ENCODE measurements at regions not wholly inside any gene's neighbourhood (a gene's known extent, or its start where the extent isn't known, plus 50 kb on each side); places are given as distances from the start of the nearest gene placed in this dataset.

GRCh38 chr2:169422120-169422519 is 57.2 kb upstream of the BBS5 start:
- no peaks in the 10 kb centered on the region for H3K9me3 ChIP-seq (replicated peaks; ENCODE audit: control insufficient read depth, insufficient read depth, low read length)
- no peaks in the 10 kb centered on the region for H3K9me1 ChIP-seq (replicated peaks; ENCODE audit: control insufficient read depth, extremely low read depth, insufficient read depth, low read length)
- no peaks in the 10 kb centered on the region for H4K20me1 ChIP-seq (replicated peaks; ENCODE audit: control insufficient read depth, extremely low read depth, insufficient read depth, low read length)
- ChIA-PET POLR2A (no interaction called here), CTCF (no interaction called here)
- H3K79me2 ChIP-seq (ENCODE audit: control insufficient read depth, insufficient read depth, low read length), result no peaks in the 10 kb centered on the region
- intact Hi-C loops (cut with micrococcal nuclease) (no loop called here), dilution Hi-C loops (cut with MboI; ENCODE audit: extremely low pct_ligation_motif_present, low sequenced_read_pairs) (no loop called here)
- no peaks in the 10 kb centered on the region for H3K4me1 ChIP-seq (ENCODE audit: control insufficient read depth, extremely low read depth, insufficient read depth, low read length)
- H2AFZ ChIP-seq (ENCODE audit: low read depth, low read length), result no peak overlapping the region
- H3K36me3 ChIP-seq (ENCODE audit: control insufficient read depth in 2 of 2, extremely low read depth in 1 of 2, insufficient read depth in 2 of 2, low read length in 2 of 2), result no peaks in the 10 kb centered on the region
- H3K27me3 ChIP-seq (ENCODE audit: control insufficient read depth in 2 of 2, insufficient read depth in 2 of 2, low read length in 2 of 2), result peaks cover 0 to 2% of the 10 kb centered on the region in 2 experiments
- BruUV-seq (replicated peaks), result no TSS peak
- no peak overlapping the region for H3K4me2 ChIP-seq (ENCODE audit: insufficient read depth, low read length)
- no peak for DNase-seq (ENCODE audit: low read depth, low spot score)
- TF ChIP-seq MAX (IDR thresholded peaks at IDR 0.05; ENCODE audit: insufficient read depth, insufficient read length) (no peak), POLR2A (IDR thresholded peaks at IDR 0.05; ENCODE audit: low read depth, low read length) (no peak), MYC (IDR thresholded peaks at IDR 0.05; ENCODE audit: low read depth, low read length) (no peak), EZH2 (IDR thresholded peaks at IDR 0.05; ENCODE audit: borderline replicate concordance, low read depth, low read length, severe bottlenecking) (no peak), POLR2AphosphoS5 (IDR thresholded peaks at IDR 0.05; ENCODE audit: insufficient read depth, low read depth, low read length) (no peak), FOS (IDR thresholded peaks at IDR 0.05; ENCODE audit: borderline replicate concordance, insufficient read depth, low read length) (no peak), JUN (IDR thresholded peaks at IDR 0.05; ENCODE audit: borderline replicate concordance, insufficient read depth, insufficient read length, low read depth) (no peak), CTCF (IDR thresholded peaks at IDR 0.05; ENCODE audit: extremely low read depth in 1 of 2, insufficient read depth in 1 of 2, low read depth in 1 of 2, low read length in 2 of 2) (no peak), GATA2 (IDR thresholded peaks at IDR 0.05; ENCODE audit: insufficient read depth, insufficient read length, low read depth, low read length) (no peak)
- no peak overlapping the region for H3K9ac ChIP-seq (replicated peaks; ENCODE audit: extremely low read depth, insufficient read depth, low read length)
- no peak for FAIRE-seq
- H3K4me3 ChIP-seq (replicated peaks in 1 of 3; ENCODE audit: insufficient read depth in 1 of 3, low read depth in 1 of 3, low read length in 3 of 3), result no peak overlapping the region
- H3K27ac ChIP-seq (ENCODE audit: insufficient read depth, low read depth, low read length), result no peak overlapping the region

All from endothelial cell of umbilical vein (primary cell).